ENCODE measurements at regions not wholly inside any gene's neighbourhood (a gene's known extent, or its start where the extent isn't known, plus 50 kb on each side); places are given as distances from the start of the nearest gene placed in this dataset.

DNA sequence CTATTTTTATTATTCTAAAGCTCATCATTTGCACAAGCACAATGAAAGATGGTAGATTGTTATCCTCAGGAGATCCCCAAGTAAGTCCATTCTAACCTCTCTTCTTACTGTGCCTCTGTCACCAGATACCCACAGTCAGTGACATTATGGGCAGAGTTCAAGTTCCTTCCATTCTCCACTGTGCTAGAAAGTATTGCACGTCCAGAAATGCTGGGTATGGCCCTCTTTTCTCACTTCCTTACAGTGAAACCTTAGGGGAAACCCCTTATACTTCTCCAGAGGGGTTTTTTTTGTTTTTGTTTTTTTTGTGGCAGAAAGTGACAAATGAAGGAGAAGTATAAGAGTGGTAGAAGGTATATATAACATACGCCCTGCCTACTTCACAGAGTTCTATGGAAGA lies 102.9 kb downstream of the DIO2 start:
- TF ChIP-seq POLR2A (IDR thresholded peaks at IDR 0.05) (no peak), POLR2AphosphoS5 (IDR thresholded peaks at IDR 0.05) (no peak), EP300 (IDR thresholded peaks at IDR 0.05) (no peak)
- TF ChIP-seq, protein P1, sequence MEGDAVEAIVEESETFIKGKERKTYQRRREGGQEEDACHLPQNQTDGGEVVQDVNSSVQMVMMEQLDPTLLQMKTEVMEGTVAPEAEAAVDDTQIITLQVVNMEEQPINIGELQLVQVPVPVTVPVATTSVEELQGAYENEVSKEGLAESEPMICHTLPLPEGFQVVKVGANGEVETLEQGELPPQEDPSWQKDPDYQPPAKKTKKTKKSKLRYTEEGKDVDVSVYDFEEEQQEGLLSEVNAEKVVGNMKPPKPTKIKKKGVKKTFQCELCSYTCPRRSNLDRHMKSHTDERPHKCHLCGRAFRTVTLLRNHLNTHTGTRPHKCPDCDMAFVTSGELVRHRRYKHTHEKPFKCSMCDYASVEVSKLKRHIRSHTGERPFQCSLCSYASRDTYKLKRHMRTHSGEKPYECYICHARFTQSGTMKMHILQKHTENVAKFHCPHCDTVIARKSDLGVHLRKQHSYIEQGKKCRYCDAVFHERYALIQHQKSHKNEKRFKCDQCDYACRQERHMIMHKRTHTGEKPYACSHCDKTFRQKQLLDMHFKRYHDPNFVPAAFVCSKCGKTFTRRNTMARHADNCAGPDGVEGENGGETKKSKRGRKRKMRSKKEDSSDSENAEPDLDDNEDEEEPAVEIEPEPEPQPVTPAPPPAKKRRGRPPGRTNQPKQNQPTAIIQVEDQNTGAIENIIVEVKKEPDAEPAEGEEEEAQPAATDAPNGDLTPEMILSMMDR (IDR thresholded peaks at IDR 0.05) = no peak
